NB4 (cell line): ENCODE measurements at regions not wholly inside any gene's neighbourhood (a gene's known extent, or its start where the extent isn't known, plus 50 kb on each side); places are given as distances from the start of the nearest gene placed in this dataset.

Source experiments
- CTCF ChIP-seq: IDR thresholded peaks from one replicate; pipeline ENCODE4 v1.5.1; 2012; ENCODE audit warnings: low read depth, low read length
- TF ChIP-seq, protein P1 (sequence below): IDR thresholded peaks from 2 replicates; pipeline ENCODE4 v1.6.1; 2011; ENCODE audit warnings: low read depth, low read length

DNA sequence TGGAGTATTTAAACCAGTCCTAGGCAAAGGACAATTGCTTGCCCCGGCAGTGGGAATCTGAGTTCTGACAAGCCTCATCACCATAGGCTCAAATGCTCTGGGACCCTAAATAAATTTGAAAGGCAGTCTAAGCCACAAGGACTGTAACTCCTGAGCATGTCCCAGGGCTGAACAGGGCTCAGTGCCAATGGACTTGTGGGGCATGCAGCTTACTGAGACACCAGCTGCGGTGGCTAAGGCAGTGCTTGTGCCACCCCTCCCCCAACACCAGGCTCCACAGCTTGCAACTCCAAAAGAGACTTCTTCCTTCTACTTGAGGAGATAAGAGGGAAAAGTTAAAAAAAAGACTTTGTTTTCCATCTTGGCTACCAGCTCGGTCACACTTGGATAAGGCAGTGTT, 289.7 kb upstream of the DCBLD2 start:
- TF ChIP-seq CTCF, result no peak
- TF ChIP-seq, protein P1, sequence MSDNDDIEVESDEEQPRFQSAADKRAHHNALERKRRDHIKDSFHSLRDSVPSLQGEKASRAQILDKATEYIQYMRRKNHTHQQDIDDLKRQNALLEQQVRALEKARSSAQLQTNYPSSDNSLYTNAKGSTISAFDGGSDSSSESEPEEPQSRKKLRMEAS, result no peak
